IgD-negative memory B cell (primary cell): ENCODE measurements at regions not wholly inside any gene's neighbourhood (a gene's known extent, or its start where the extent isn't known, plus 50 kb on each side); places are given as distances from the start of the nearest gene placed in this dataset.

ENCODE experiments used
- H3K27ac Mint-ChIP-seq, 3 donors: one replicate each; pipeline ENCODE4 v1.8.0; 2020 to 2022; ENCODE audit warnings: mild to moderate bottlenecking in 3 of 3, mixed read lengths in 3 of 3, moderate library complexity in 1 of 3
- H3K27me3 Mint-ChIP-seq: one replicate; pipeline ENCODE4 v1.8.0; 2021; ENCODE audit warnings: mixed read lengths
- H3K36me3 Mint-ChIP-seq: one replicate; pipeline ENCODE4 v1.8.0; 2020; ENCODE audit warnings: mild to moderate bottlenecking, mixed read lengths
- H3K4me1 Mint-ChIP-seq, 3 donors: one replicate each; pipeline ENCODE4 v1.8.0; 2020 to 2022; ENCODE audit warnings: mixed read lengths in 3 of 3, mild to moderate bottlenecking in 1 of 3
- H3K4me3 Mint-ChIP-seq, 4 donors: one replicate each; pipeline ENCODE4 v1.8.0; 2020 to 2022; ENCODE audit warnings: mild to moderate bottlenecking in 4 of 4, mixed read lengths in 4 of 4, moderate library complexity in 3 of 4
- H3K9me3 Mint-ChIP-seq, 3 donors: one replicate each; pipeline ENCODE4 v1.8.0; 2020 to 2021; ENCODE audit warnings: mixed read lengths in 3 of 3, mild to moderate bottlenecking in 1 of 3

DNA sequence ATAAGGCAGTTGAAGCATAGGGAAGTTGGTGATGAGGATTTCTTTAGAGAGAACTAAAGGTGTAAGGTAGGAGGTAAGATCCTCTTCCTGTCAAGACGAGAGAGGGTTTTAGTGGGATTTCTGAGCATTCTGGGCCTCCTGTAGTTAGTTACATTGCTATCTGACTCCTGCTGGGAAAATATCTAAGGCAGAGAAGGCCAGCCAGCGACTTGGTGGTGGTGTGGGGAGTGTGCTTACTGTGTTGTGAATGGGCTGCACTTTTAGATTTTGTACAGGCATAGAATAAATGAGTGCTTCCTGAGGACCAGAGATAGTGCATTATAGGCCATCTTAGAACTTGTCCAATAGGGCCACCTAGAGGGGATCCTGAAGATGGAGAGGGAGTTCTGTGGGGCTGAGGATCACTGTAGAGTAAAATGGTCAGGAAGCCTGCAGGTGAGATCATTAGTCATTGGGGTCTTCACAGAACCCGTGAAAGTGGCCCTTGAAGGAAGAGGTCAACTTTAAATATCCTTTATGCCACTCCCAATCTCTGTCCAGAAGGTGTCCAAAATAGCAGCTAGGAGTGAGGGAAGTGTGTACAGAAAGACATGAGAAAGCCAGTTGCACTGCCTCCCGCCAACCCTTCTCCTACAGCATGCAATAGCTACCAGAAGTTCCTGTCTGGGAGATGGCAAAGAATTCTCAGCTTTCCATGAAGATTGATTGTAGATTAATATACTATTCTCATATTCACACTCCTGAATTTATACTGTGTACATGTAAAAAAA, 266.6 kb downstream of the POLR1F start:
- H3K27me3 Mint-ChIP-seq, result no peaks in the 10 kb centered on the region
- no peaks in the 10 kb centered on the region for H3K36me3 Mint-ChIP-seq
- H3K4me3 Mint-ChIP-seq, result no peak overlapping the region
- no peaks in the 10 kb centered on the region for H3K4me1 Mint-ChIP-seq
- no peaks in the 10 kb centered on the region for H3K9me3 Mint-ChIP-seq
- no peak overlapping the region for H3K27ac Mint-ChIP-seq

DNA sequence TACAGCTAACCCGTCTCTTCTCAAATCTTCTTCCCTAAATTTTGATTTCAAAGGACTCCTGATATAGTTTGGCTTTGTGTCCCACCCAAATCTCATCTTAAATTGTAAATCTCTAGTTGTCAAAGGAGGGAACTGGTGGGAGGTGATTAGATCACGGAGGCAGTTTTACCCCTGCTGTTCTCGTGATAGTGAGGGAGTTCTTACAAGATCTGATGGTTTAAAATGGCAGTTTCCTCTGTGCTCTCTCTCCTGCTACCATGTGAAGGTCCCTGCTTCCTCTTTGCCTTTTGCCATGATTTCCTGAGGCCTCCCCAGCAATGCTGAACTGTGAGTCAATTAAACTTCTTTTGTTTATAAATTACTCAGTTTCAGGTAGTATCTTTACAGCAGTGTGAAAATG, 269.3 kb downstream of the POLR1F start:
- no peaks in the 10 kb centered on the region for H3K27me3 Mint-ChIP-seq
- H3K4me1 Mint-ChIP-seq, result no peaks in the 10 kb centered on the region
- H3K36me3 Mint-ChIP-seq, result no peaks in the 10 kb centered on the region
- H3K4me3 Mint-ChIP-seq, result no peak overlapping the region
- no peaks in the 10 kb centered on the region for H3K9me3 Mint-ChIP-seq
- H3K27ac Mint-ChIP-seq, result no peak overlapping the region

- H3K4me3 Mint-ChIP-seq, result no peak overlapping the region
- no peaks in the 10 kb centered on the region for H3K4me1 Mint-ChIP-seq
- no peaks in the 10 kb centered on the region for H3K9me3 Mint-ChIP-seq
- H3K27me3 Mint-ChIP-seq, result no peaks in the 10 kb centered on the region
- no peaks in the 10 kb centered on the region for H3K36me3 Mint-ChIP-seq
- H3K27ac Mint-ChIP-seq, result no peak overlapping the region
These were observed 271.4 kb downstream of the POLR1F start for GRCh38 chr7:19437446-19437845.

DNA sequence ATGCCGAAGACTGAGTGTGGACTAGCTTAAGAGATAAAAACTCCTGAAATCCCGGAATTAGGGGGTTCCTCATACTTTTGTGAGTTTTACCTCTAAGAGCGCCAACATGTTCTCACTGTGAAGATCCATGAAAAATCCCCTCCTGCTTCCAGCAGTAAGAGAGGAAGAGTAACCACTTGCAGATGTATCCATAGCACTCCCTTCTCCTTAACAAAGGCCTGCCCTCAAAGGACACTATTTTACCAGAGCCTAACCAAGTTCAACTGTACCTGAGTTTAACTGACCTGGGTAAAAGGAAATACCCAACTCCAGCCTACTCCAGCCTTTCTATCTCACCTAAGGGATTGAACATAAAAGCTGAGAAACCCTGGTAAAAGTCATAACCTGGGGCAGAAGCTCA, 280.9 kb downstream of the POLR1F start:
- peaks cover 0 to 1% (median 0%) of the 10 kb centered on the region in 3 donors for H3K4me1 Mint-ChIP-seq
- no peak overlapping the region for H3K4me3 Mint-ChIP-seq
- H3K27ac Mint-ChIP-seq, result no peak overlapping the region
- no peaks in the 10 kb centered on the region for H3K9me3 Mint-ChIP-seq
- no peaks in the 10 kb centered on the region for H3K36me3 Mint-ChIP-seq
- no peaks in the 10 kb centered on the region for H3K27me3 Mint-ChIP-seq

- H3K27ac Mint-ChIP-seq, result no peak overlapping the region
- no peaks in the 10 kb centered on the region for H3K27me3 Mint-ChIP-seq
- H3K4me3 Mint-ChIP-seq, result no peak overlapping the region
- peaks cover 0 to 1% (median 0%) of the 10 kb centered on the region in 3 donors for H3K4me1 Mint-ChIP-seq
- H3K36me3 Mint-ChIP-seq, result no peaks in the 10 kb centered on the region
- H3K9me3 Mint-ChIP-seq, result peaks cover 0 to 4% (median 3%) of the 10 kb centered on the region in 3 donors
These were observed 276.6 kb upstream of the FERD3L start for GRCh38 chr7:19421861-19422260.

DNA sequence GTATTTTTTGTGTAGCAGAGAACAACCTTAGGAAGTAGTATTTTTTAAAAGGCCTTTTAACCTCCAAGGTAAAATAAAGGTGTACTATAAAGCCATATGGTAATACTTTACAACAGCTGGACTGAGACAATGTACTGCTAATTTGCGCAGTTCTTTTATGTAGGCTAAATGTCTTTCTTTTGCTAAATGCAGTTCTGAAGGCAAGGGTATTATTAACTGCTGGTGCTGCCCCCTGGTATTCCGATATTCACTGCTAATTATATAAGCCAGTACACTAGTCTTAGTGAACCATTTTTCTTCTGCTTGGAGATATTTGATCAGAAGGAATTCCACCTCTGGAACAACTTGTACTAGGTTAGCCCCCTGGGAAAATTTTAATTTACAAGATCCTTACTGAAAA, 272.0 kb upstream of the FERD3L start:
- no peaks in the 10 kb centered on the region for H3K4me1 Mint-ChIP-seq
- H3K27ac Mint-ChIP-seq, result no peak overlapping the region
- no peak overlapping the region for H3K4me3 Mint-ChIP-seq
- H3K36me3 Mint-ChIP-seq, result no peaks in the 10 kb centered on the region
- H3K9me3 Mint-ChIP-seq, result peaks cover 0 to 4% (median 3%) of the 10 kb centered on the region in 3 donors
- H3K27me3 Mint-ChIP-seq, result no peaks in the 10 kb centered on the region

DNA sequence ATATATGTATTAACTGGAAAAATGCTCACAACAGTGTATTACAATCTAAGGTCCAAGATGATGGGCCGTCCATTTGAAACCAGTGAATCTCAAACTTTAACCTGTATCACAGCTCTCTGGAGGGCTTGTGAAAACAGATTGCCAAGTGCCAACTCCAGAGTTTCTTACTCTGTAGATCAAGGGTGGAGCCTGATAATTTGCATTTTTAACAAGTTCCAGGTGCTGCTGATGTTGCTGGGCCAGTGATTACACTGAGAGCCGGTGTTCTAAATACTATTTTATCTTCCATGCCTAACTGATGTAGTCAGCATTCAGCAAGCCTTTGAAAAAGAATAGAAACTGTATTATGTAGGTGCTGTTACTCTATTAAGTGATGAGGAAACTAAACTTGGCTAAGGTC, 269.9 kb upstream of the FERD3L start:
- Mint-ChIP-seq H3K4me1 (no peaks in the 10 kb centered on the region), H3K27ac (no peak overlapping the region), H3K9me3 (peaks cover 0 to 4% (median 0%) of the 10 kb centered on the region in 3 donors), H3K27me3 (no peaks in the 10 kb centered on the region), H3K36me3 (no peaks in the 10 kb centered on the region), H3K4me3 (no peak overlapping the region)

- H3K4me3 Mint-ChIP-seq, result no peak overlapping the region
- no peaks in the 10 kb centered on the region for H3K4me1 Mint-ChIP-seq
- no peak overlapping the region for H3K27ac Mint-ChIP-seq
- no peaks in the 10 kb centered on the region for H3K36me3 Mint-ChIP-seq
- H3K27me3 Mint-ChIP-seq, result no peaks in the 10 kb centered on the region
- no peaks in the 10 kb centered on the region for H3K9me3 Mint-ChIP-seq
These were observed 268.3 kb upstream of the FERD3L start for GRCh38 chr7:19413443-19413965.

- Mint-ChIP-seq H3K36me3 (no peaks in the 10 kb centered on the region), H3K27ac (no peak overlapping the region), H3K27me3 (no peaks in the 10 kb centered on the region), H3K4me3 (no peak overlapping the region), H3K9me3 (no peaks in the 10 kb centered on the region), H3K4me1 (no peaks in the 10 kb centered on the region)
These were observed 265.5 kb upstream of the FERD3L start for GRCh38 chr7:19410691-19411090.

DNA sequence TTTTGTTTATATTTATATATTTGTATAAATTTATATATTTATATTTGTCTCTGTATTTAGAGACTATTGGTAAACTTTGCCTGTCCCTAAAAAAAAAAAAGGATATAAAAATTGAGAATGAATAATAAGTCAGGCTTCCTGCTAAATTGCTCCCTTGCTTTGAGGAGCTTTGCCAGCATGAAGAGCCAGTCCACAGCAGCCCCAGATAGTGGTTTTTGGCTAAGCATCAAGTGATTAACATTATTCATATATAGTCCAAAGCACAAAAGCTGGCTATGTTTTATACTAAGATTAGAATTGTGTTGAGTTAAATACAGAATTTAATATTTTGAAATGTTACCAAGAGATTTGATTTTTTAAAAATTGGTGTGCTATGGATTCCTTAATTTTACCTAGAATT, 264.9 kb upstream of the FERD3L start:
- Mint-ChIP-seq H3K4me3 (no peak overlapping the region), H3K27ac (no peak overlapping the region), H3K27me3 (no peaks in the 10 kb centered on the region), H3K4me1 (no peaks in the 10 kb centered on the region), H3K9me3 (no peaks in the 10 kb centered on the region), H3K36me3 (no peaks in the 10 kb centered on the region)

DNA sequence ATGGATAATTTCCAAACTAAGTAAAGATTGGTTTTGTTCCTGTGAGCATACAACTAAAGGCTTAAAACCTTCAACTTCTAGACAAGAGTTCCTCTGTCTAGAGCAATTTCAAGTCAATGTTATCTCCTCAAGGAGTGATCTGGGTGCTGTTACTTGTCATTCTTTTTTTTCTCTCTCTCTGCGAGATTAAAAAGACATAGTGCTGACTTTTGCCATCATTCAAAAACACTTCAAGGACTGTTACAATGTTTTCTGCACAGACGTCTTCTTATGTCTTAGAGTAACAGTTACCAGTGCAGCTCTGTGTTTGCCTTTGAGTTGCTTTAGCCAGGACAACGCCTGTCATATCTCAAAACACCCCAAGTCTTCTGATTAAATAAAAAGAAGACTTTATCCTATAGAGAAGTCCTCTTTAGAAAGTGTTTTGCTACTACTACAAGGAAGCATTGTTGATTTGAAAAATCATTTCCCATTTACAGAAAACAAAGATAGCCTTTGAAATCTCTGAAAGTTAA, 263.5 kb upstream of the FERD3L start:
- Mint-ChIP-seq H3K9me3 (no peaks in the 10 kb centered on the region), H3K27me3 (no peaks in the 10 kb centered on the region), H3K4me3 (no peak overlapping the region), H3K4me1 (no peaks in the 10 kb centered on the region), H3K27ac (no peak overlapping the region), H3K36me3 (no peaks in the 10 kb centered on the region)

- H3K27ac Mint-ChIP-seq, result no peak overlapping the region
- H3K36me3 Mint-ChIP-seq, result no peaks in the 10 kb centered on the region
- no peak overlapping the region for H3K4me3 Mint-ChIP-seq
- H3K27me3 Mint-ChIP-seq, result no peaks in the 10 kb centered on the region
- H3K4me1 Mint-ChIP-seq, result no peaks in the 10 kb centered on the region
- H3K9me3 Mint-ChIP-seq, result no peaks in the 10 kb centered on the region
These were observed 262.0 kb upstream of the FERD3L start for GRCh38 chr7:19407270-19407669.

DNA sequence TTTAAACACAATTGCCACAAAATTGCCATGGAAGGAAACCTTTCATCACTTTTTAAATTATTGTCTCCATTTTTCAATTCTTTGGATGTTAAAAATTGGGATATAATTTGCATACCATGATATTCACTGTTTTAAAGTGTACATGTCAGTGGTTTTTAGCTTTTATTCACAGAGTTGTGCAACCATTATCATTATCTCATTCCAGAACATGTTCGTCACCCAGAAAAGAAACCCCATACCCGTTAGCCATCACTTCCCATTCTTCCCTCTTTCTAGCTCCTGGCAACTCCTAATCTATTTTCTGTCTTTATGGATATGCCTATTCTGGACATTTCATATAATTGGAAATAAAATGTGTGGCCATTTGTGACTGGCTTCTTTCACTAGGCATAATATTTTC, 260.3 kb upstream of the FERD3L start:
- H3K9me3 Mint-ChIP-seq, result no peaks in the 10 kb centered on the region
- no peaks in the 10 kb centered on the region for H3K4me1 Mint-ChIP-seq
- no peaks in the 10 kb centered on the region for H3K36me3 Mint-ChIP-seq
- H3K27ac Mint-ChIP-seq, result no peak overlapping the region
- no peaks in the 10 kb centered on the region for H3K27me3 Mint-ChIP-seq
- no peak overlapping the region for H3K4me3 Mint-ChIP-seq

DNA sequence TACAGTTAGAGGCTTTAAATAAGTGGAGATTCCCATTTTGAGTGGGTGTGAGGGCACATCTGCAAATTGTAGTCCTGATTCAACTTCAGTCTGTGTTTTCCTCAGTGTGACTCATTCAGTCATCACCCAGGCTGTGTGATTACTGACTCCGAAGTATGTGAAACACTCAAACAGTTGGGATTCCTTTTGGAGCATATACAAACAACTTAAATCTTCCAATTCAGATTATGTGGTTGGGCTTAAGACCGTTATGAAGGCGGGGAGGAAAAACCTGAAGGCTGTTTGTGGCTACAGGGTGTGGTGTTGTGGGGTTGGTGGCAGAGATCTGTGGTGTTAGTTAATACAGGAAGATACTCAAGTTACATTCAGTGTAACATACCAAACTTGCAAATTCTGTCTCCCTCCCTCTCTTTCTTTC, 259.7 kb upstream of the FERD3L start:
- no peak overlapping the region for H3K4me3 Mint-ChIP-seq
- no peak overlapping the region for H3K27ac Mint-ChIP-seq
- no peaks in the 10 kb centered on the region for H3K4me1 Mint-ChIP-seq
- H3K36me3 Mint-ChIP-seq, result no peaks in the 10 kb centered on the region
- no peaks in the 10 kb centered on the region for H3K9me3 Mint-ChIP-seq
- no peaks in the 10 kb centered on the region for H3K27me3 Mint-ChIP-seq

- no peak overlapping the region for H3K4me3 Mint-ChIP-seq
- H3K27ac Mint-ChIP-seq, result no peak overlapping the region
- H3K9me3 Mint-ChIP-seq, result no peaks in the 10 kb centered on the region
These were observed 258.5 kb upstream of the FERD3L start for GRCh38 chr7:19403691-19404090.

DNA sequence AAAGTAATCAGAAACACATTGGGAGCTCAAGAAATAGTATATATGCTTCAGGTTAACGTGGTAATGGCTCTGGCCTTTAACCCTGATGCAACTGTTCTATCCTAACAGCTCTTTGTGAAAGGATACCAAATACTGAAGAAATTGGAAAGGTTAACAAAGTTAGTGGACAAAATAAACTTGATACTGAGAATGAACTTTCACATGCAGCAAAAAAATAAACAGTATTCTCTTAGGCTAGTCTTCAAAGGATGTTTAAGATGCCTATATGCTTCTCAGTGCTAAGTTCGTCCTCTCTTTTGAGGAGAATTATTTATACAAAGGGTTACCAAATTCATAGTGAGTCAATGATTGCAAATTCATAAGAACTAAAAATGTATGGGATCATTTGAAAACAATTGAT, 256.2 kb upstream of the FERD3L start:
- no peaks in the 10 kb centered on the region for H3K4me1 Mint-ChIP-seq
- H3K36me3 Mint-ChIP-seq, result peaks cover 2% of the 10 kb centered on the region
- H3K27me3 Mint-ChIP-seq, result no peaks in the 10 kb centered on the region
- no peak overlapping the region for H3K27ac Mint-ChIP-seq
- H3K9me3 Mint-ChIP-seq, result no peaks in the 10 kb centered on the region
- no peak overlapping the region for H3K4me3 Mint-ChIP-seq

More at GRCh38 chr7:19403691-19404090, 258.5 kb upstream of the FERD3L start:
- H3K4me1 Mint-ChIP-seq, result no peaks in the 10 kb centered on the region
- no peaks in the 10 kb centered on the region for H3K36me3 Mint-ChIP-seq
- no peaks in the 10 kb centered on the region for H3K27me3 Mint-ChIP-seq
